ENCODE measurements at regions not wholly inside any gene's neighbourhood (a gene's known extent, or its start where the extent isn't known, plus 50 kb on each side); places are given as distances from the start of the nearest gene placed in this dataset.

DNA sequence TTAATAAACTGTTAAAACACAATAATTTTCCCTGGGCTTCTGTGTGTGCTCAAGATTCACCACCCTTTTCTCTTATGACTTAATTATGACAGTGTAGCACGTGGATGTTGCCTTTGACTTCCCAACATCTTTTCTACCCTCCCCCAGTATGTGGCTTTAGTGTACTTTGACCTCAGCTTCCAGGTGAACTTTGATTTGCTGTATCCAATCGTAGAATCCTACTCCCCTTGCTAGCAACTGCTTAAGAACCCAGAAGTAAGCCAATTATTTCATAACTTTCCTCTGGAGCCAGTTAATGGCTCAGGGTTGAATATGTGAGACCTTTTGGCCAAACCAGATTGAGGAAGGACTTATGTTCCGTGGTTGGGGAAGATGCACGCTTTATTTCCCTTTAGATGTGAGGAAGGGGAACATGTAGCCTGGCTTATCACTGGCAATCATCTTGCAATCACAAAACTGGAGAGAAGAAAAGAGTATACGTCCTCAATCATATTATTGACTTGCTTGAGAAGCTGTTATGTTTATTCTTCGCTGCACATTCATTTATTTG lies 259.6 kb upstream of the ATP2B1 start:
- no peak for DNase-seq (ENCODE audit: low spot score in 2 of 2)
- intact Hi-C loops (cut with DNase I; ENCODE audit: low total_unique reads) = no loop called here
- H3K4me3 ChIP-seq (ENCODE audit: low read depth, poor library complexity, severe bottlenecking) = no peak overlapping the region
- 79 to 83% methylated on average over 6 of the region's 6 CpGs for WGBS, 2 donors
- no peak for TF ChIP-seq POLR2A (IDR thresholded peaks at IDR 0.05)
- TF ChIP-seq, protein P1, sequence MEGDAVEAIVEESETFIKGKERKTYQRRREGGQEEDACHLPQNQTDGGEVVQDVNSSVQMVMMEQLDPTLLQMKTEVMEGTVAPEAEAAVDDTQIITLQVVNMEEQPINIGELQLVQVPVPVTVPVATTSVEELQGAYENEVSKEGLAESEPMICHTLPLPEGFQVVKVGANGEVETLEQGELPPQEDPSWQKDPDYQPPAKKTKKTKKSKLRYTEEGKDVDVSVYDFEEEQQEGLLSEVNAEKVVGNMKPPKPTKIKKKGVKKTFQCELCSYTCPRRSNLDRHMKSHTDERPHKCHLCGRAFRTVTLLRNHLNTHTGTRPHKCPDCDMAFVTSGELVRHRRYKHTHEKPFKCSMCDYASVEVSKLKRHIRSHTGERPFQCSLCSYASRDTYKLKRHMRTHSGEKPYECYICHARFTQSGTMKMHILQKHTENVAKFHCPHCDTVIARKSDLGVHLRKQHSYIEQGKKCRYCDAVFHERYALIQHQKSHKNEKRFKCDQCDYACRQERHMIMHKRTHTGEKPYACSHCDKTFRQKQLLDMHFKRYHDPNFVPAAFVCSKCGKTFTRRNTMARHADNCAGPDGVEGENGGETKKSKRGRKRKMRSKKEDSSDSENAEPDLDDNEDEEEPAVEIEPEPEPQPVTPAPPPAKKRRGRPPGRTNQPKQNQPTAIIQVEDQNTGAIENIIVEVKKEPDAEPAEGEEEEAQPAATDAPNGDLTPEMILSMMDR (IDR thresholded peaks at IDR 0.05) = no peak

DNA sequence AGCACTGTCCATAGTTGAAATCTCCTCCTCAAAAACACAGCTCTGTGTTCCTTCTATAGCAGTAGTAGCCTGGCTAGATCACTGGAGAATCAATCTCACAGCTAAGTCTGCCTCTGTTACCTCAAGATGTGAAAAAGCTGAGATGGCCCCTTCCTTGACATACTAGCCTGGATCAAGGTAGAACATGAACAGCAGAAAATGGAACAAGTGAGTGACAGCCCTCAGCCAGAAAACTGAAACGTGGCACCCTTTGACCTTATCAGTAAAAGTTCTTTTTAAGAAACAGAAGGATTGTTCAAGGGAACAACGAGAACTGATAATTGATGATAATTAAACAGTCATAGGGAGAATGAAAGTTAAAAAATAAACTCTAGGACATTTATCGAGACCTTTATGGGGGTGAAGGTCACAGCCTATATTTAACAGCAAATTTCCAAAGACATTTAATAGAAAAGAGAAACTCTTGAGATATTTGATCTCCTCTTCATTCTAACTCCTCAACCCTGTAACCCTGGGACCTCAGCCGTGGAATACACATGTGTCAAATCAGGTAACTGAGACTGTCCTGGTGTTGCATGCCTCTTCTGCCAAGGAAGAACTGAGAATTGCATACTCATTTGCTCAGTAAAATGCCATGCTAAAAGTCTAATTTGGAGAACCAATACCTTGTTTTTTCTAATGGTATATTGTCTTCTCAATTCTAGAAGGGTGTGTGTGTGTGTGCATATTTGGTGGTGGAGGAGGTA lies 258.0 kb upstream of the ATP2B1 start:
- TF ChIP-seq POLR2A (IDR thresholded peaks at IDR 0.05) = no peak
- TF ChIP-seq, protein P1 (IDR thresholded peaks at IDR 0.05) = no peak
- DNase-seq (ENCODE audit: low spot score in 2 of 2) = no peak
- intact Hi-C loops (cut with DNase I; ENCODE audit: low total_unique reads) = no loop called here
- no peak overlapping the region for H3K4me3 ChIP-seq (ENCODE audit: low read depth, poor library complexity, severe bottlenecking)
- 84 to 91% methylated on average over 4 of the region's 4 CpGs for WGBS, 2 donors

DNA sequence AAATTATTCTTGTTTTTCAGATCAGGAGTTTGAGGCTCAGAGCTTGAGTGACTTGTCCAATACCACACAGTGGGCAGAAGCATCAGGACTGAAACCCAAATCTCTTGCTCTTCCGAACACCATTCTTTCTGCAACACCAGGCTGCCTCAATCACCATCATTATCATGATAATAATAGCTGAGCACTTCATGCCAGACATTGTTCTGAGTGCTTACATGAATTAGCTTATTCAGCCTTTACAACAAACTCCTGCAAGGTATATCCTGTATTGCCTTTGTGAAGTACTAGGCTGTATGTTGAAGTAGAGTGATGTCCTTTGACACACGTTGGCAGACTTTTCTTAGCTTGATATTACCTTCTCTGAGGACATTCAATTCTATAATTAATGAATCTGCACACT lies 257.4 kb upstream of the ATP2B1 start:
- intact Hi-C loops (cut with DNase I; ENCODE audit: low total_unique reads) = no loop called here
- no peak overlapping the region for H3K4me3 ChIP-seq (ENCODE audit: low read depth, poor library complexity, severe bottlenecking)
- TF ChIP-seq, protein P1 (IDR thresholded peaks at IDR 0.05) = no peak
- TF ChIP-seq POLR2A (IDR thresholded peaks at IDR 0.05) = no peak
- no peak for DNase-seq (ENCODE audit: low spot score in 2 of 2)
- WGBS, 2 donors = 87 to 97% methylated on average over 2 of the region's 2 CpGs

DNA sequence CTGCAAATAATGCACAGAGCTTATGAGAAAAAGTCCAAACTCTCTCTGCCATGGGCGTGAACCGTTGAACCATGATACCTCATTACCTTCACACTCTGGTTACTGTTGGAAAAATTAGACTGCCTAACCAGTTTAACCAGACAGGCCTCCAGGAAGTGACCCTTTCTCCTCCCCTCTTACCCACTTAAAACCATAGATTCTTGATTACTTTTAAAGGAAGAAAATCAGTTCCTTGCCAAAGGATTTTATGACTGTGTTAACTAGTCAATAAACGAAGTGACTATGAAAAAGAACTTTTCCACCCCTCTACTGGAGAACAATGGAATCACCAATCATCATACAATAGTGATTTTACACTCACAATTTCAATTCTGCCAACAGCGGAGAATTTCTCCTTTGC lies 254.0 kb upstream of the ATP2B1 start:
- no peak for TF ChIP-seq POLR2A (IDR thresholded peaks at IDR 0.05)
- TF ChIP-seq, protein P1 (IDR thresholded peaks at IDR 0.05) = no peak
- DNase-seq (ENCODE audit: low spot score in 2 of 2) = no peak

DNA sequence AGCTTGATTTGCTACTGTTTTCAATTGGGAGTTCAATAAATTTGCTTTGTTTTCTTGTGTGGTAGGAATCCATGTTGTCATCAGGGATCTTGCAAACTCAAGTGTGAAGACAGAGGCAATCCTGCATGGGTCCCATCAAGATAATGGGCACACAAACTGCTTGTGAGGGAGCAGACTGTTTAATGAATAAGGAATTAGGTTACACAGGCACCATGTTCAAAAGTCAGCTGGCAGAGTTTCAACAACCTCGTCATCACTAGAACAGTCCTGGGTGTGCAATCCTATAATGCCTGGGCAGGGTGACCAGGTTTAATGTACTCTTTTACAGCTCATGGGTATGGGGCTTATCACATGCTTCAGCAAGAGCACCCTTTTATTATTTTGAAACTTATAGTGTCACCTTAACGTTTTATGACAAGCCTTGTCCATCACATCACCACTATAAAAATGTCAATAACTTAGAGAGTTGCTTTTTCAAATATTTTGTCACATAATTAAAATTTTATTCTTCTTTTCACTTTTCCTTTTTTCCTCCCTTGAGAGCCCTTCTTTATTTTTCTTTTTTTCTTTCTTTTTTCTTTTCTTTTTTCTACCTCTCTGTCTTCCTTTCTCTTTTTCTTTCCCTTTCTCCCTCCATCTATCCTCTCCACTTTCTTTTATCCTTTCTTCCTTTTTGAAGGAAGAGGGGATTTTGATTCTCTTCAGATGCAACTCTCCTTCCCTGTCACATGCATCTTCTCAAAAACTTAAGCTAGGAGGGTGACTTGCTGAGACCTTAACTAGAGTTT lies 252.2 kb upstream of the ATP2B1 start:
- WGBS, 2 donors = 54 to 58% methylated on average over 2 of the region's 2 CpGs
- intact Hi-C loops (cut with DNase I; ENCODE audit: low total_unique reads) = no loop called here
- DNase-seq (ENCODE audit: low spot score in 2 of 2) = no peak
- H3K4me3 ChIP-seq (ENCODE audit: low read depth, poor library complexity, severe bottlenecking) = no peak overlapping the region
- no peak for TF ChIP-seq POLR2A (IDR thresholded peaks at IDR 0.05)
- TF ChIP-seq, protein P1 (IDR thresholded peaks at IDR 0.05) = no peak

More for the DNA sequence above, 254.0 kb upstream of the ATP2B1 start:
- intact Hi-C loops (cut with DNase I; ENCODE audit: low total_unique reads) = no loop called here
- no peak overlapping the region for H3K4me3 ChIP-seq (ENCODE audit: low read depth, poor library complexity, severe bottlenecking)
- 78 to 79% methylated on average over 4 of the region's 4 CpGs for WGBS, 2 donors
